CD4-positive, alpha-beta T cell (primary cell): ENCODE measurements at regions not wholly inside any gene's neighbourhood (a gene's known extent, or its start where the extent isn't known, plus 50 kb on each side); places are given as distances from the start of the nearest gene placed in this dataset.

Experiments used
- ATAC-seq: fragments of 200-7000 bp; cut with Tn5 transposase; one replicate; pipeline ENCODE4 v1.10.0; 2022; ENCODE audit warnings: mild to moderate bottlenecking; ENCODE audit not compliant: poor library complexity
- CTCF ChIA-PET: fragments of 350-600 bp; sonication (Branson Sonifier 250); formaldehyde crosslinking; loops from one replicate; lab custom pipeline; 2021; ENCODE audit warnings: antibody characterized with exemption, inconsistent platforms; lab: Charles Lee
- POLR2A ChIA-PET: fragments of 350-600 bp; sonication (Branson Sonifier 250); formaldehyde crosslinking; loops from one replicate; lab custom pipeline; 2021; ENCODE audit warnings: antibody characterized with exemption, inconsistent platforms; lab: Charles Lee
- DNase-seq, 14 experiments: peaks; one replicate each; pipeline ENCODE4 v3.0.0-alpha.2; 2013 to 2020; ENCODE audit warnings: mixed read lengths in 2 of 14
- H3K27ac ChIP-seq, 2 donors: one replicate each; pipeline versions ENCODE4 v1.5.1 to v1.7.0; 2013; ENCODE audit warnings: low read length in 2 of 2, low read depth in 1 of 2, mild to moderate bottlenecking in 1 of 2
- H3K27me3 ChIP-seq, 2 experiments: 1 replicate in 1 of 2; 2 replicates in 1 of 2; pipeline versions ENCODE4 v1.6.1 to v1.7.0; 2013; ENCODE audit warnings: low read length in 2 of 2, control low read depth in 1 of 2, mild to moderate bottlenecking in 1 of 2, moderate library complexity in 1 of 2; ENCODE audit not compliant: insufficient read depth in 2 of 2, control insufficient read depth in 1 of 2
- H3K36me3 ChIP-seq: one replicate; pipeline ENCODE4 v1.6.1; 2013; ENCODE audit warnings: low read length, control low read depth; ENCODE audit not compliant: insufficient read depth
- H3K4me1 ChIP-seq: one replicate; pipeline ENCODE4 v1.6.1; 2013; ENCODE audit warnings: low read length, control low read depth; ENCODE audit not compliant: insufficient read depth
- H3K4me3 ChIP-seq: one replicate; pipeline ENCODE4 v1.5.1; 2013; ENCODE audit warnings: mild to moderate bottlenecking, low read length, moderate library complexity
- H3K9me3 ChIP-seq, 2 experiments: 1 replicate in 1 of 2; 2 replicates in 1 of 2; pipeline versions ENCODE4 v1.6.1 to v1.7.0; 2013; ENCODE audit warnings: low read length in 2 of 2, mild to moderate bottlenecking in 2 of 2, control low read depth in 1 of 2, moderate library complexity in 1 of 2; ENCODE audit not compliant: control insufficient read depth in 1 of 2, insufficient read depth in 1 of 2
- H3K27ac Mint-ChIP-seq: one replicate; pipeline ENCODE4 v1.8.0; 2020; ENCODE audit warnings: mixed read lengths
- H3K27me3 Mint-ChIP-seq: one replicate; pipeline ENCODE4 v1.8.0; 2021; ENCODE audit warnings: mixed read lengths
- H3K36me3 Mint-ChIP-seq: one replicate; pipeline ENCODE4 v1.8.0; 2021; ENCODE audit warnings: low read depth, mixed read lengths
- H3K4me1 Mint-ChIP-seq: one replicate; pipeline ENCODE4 v1.8.0; 2021; ENCODE audit warnings: low read depth, mixed read lengths
- H3K4me3 Mint-ChIP-seq: one replicate; pipeline ENCODE4 v1.8.0; 2020; ENCODE audit warnings: mild to moderate bottlenecking, mixed read lengths
- H3K9me3 Mint-ChIP-seq: one replicate; pipeline ENCODE4 v1.8.0; 2020; ENCODE audit warnings: mixed read lengths
- CTCF ChIP-seq: fragments of 200-600 bp; IDR thresholded peaks from one replicate; pipeline ENCODE4 v1.8.0; 2022; ENCODE audit warnings: antibody characterized with exemption, mild to moderate bottlenecking
- intact Hi-C, 2 experiments: fragments of 100-400 bp; cut with DNase I in 1 of 2; cut with micrococcal nuclease in 1 of 2; formaldehyde crosslinking; loops; one replicate each; pipeline versions ENCODE4 v1.15.1 to v1.9.0; 2023 to 2025; cut with DNase I, micrococcal nuclease

GRCh38 chr3:30516238-30516637, 90.2 kb upstream of the TGFBR2 start:
- Mint-ChIP-seq H3K4me3 (no peak overlapping the region), H3K9me3 (no peaks in the 10 kb centered on the region), H3K36me3 (no peaks in the 10 kb centered on the region), H3K4me1 (peaks cover 14% of the 10 kb centered on the region), H3K27ac (no peak overlapping the region), H3K27me3 (no peaks in the 10 kb centered on the region)
- H3K27me3 ChIP-seq, result no peaks in the 10 kb centered on the region
- TF ChIP-seq CTCF, result no peak
- ChIA-PET POLR2A (interaction anchor here (1.4 kb wide), 1 partner anchor 20 kb away, joined by 3 read pairs; no protein-coding TSS in a partner anchor), CTCF (no interaction called here)
- H3K27ac ChIP-seq, result no peak overlapping the region
- H3K9me3 ChIP-seq, result no peaks in the 10 kb centered on the region
- H3K36me3 ChIP-seq, result no peaks in the 10 kb centered on the region
- intact Hi-C loops, result loop anchor here in 1 of 2 experiments (10.0 kb wide), 1 partner anchor 179 kb away; no protein-coding TSS in a partner anchor
- ATAC-seq (no peak), DNase-seq (no peak)
- H3K4me3 ChIP-seq, result no peak overlapping the region
- peaks cover 5% of the 10 kb centered on the region for H3K4me1 ChIP-seq

GRCh38 chr3:30518181-30518864, 88.1 kb upstream of the TGFBR2 start:
- Histone ChIP-seq H3K4me3 (no peak overlapping the region), H3K27ac (no peak overlapping the region), H3K4me1 (no peaks in the 10 kb centered on the region), H3K9me3 (no peaks in the 10 kb centered on the region), H3K27me3 (no peaks in the 10 kb centered on the region), H3K36me3 (no peaks in the 10 kb centered on the region)
- no peaks in the 10 kb centered on the region for H3K9me3 Mint-ChIP-seq
- no peaks in the 10 kb centered on the region for H3K27me3 Mint-ChIP-seq
- intact Hi-C loops, result loop anchor here in 1 of 2 experiments (10.0 kb wide), 1 partner anchor 176 kb away; no protein-coding TSS in a partner anchor
- no peak overlapping the region for H3K4me3 Mint-ChIP-seq
- ATAC-seq (no peak), DNase-seq (no peak)
- peaks cover 11% of the 10 kb centered on the region for H3K4me1 Mint-ChIP-seq
- no peak overlapping the region for H3K27ac Mint-ChIP-seq
- CTCF ChIA-PET, result interaction anchor here (1.0 kb wide), 1 partner anchor 176 kb away, joined by 5 read pairs; no protein-coding TSS in a partner anchor
- TF ChIP-seq CTCF, result no peak
- POLR2A ChIA-PET, result no interaction called here
- H3K36me3 Mint-ChIP-seq, result no peaks in the 10 kb centered on the region

GRCh38 chr3:30518872-30519271, 87.5 kb upstream of the TGFBR2 start:
- H3K27ac ChIP-seq, result no peak overlapping the region
- no peak for TF ChIP-seq CTCF
- H3K36me3 ChIP-seq, result no peaks in the 10 kb centered on the region
- H3K27me3 ChIP-seq, result no peaks in the 10 kb centered on the region
- no peak overlapping the region for H3K27ac Mint-ChIP-seq
- no peak overlapping the region for H3K4me3 ChIP-seq
- POLR2A ChIA-PET, result no interaction called here
- CTCF ChIA-PET, result no interaction called here
- H3K4me3 Mint-ChIP-seq, result no peak overlapping the region
- H3K4me1 ChIP-seq, result no peaks in the 10 kb centered on the region
- intact Hi-C loops, result loop anchor here in 1 of 2 experiments (10.0 kb wide), 1 partner anchor 176 kb away; no protein-coding TSS in a partner anchor
- no peaks in the 10 kb centered on the region for H3K9me3 ChIP-seq
- no peaks in the 10 kb centered on the region for H3K27me3 Mint-ChIP-seq
- H3K4me1 Mint-ChIP-seq, result peaks cover 16% of the 10 kb centered on the region
- DNase-seq (no peak), ATAC-seq (no peak)
- H3K9me3 Mint-ChIP-seq, result no peaks in the 10 kb centered on the region
- H3K36me3 Mint-ChIP-seq, result no peaks in the 10 kb centered on the region
